ENCODE measurements at regions not wholly inside any gene's neighbourhood (a gene's known extent, or its start where the extent isn't known, plus 50 kb on each side); places are given as distances from the start of the nearest gene placed in this dataset.

GRCh38 chr5:179478624-179479023 is 71.7 kb upstream of the RUFY1 start:
- no peak for TF ChIP-seq CTCF (IDR thresholded peaks at IDR 0.05)
- no peak for TF ChIP-seq POLR2AphosphoS5 (IDR thresholded peaks at IDR 0.05)
- TF ChIP-seq POLR2A (IDR thresholded peaks at IDR 0.05; ENCODE audit: low read depth): no peak
- TF ChIP-seq EP300 (IDR thresholded peaks at IDR 0.05): no peak

GRCh38 chr5:179475208-179475751 is 75.1 kb upstream of the RUFY1 start:
- H3K4me3 ChIP-seq: no peak overlapping the region
- TF ChIP-seq POLR2A (IDR thresholded peaks at IDR 0.05; ENCODE audit: low read depth) (no peak), POLR2AphosphoS5 (IDR thresholded peaks at IDR 0.05) (no peak), CTCF (IDR thresholded peaks at IDR 0.05) (no peak), EP300 (IDR thresholded peaks at IDR 0.05) (no peak)
- no peak overlapping the region for H3K27ac ChIP-seq (replicated peaks in 1 of 4)
- no peaks in the 10 kb centered on the region for H3K36me3 ChIP-seq
- no peaks in the 10 kb centered on the region for H3K9me3 ChIP-seq
- intact Hi-C loops (cut with DNase I): no loop called here
- H3K27me3 ChIP-seq: peaks cover 0 to 13% (median 0%) of the 10 kb centered on the region in 4 donors
- DNase-seq (ENCODE audit: extremely low spot score): no peak
- WGBS: 44% methylated on average over 19 of the region's 19 CpGs
- no peaks in the 10 kb centered on the region for H3K4me1 ChIP-seq

More at GRCh38 chr5:179478624-179479023, 71.7 kb upstream of the RUFY1 start:
- H3K9me3 ChIP-seq: peaks cover 0 to 3% (median 0%) of the 10 kb centered on the region in 4 donors
- no peak overlapping the region for H3K4me3 ChIP-seq
- DNase-seq (ENCODE audit: extremely low spot score): no peak
- H3K4me1 ChIP-seq: no peaks in the 10 kb centered on the region
- WGBS: 86% methylated on average over 5 of the region's 5 CpGs
- H3K36me3 ChIP-seq: no peaks in the 10 kb centered on the region
- H3K27me3 ChIP-seq: peaks cover 0 to 13% (median 0%) of the 10 kb centered on the region in 4 donors
- intact Hi-C loops (cut with DNase I): no loop called here
- H3K27ac ChIP-seq (replicated peaks in 1 of 4): no peak overlapping the region

GRCh38 chr5:179472641-179473040 is 77.7 kb upstream of the RUFY1 start:
- TF ChIP-seq EP300 (IDR thresholded peaks at IDR 0.05) (no peak), CTCF (IDR thresholded peaks at IDR 0.05) (no peak), POLR2AphosphoS5 (IDR thresholded peaks at IDR 0.05) (no peak), POLR2A (IDR thresholded peaks at IDR 0.05; ENCODE audit: low read depth) (no peak)
- peaks cover 0 to 13% (median 0%) of the 10 kb centered on the region in 4 donors for H3K27me3 ChIP-seq
- no peak overlapping the region for H3K27ac ChIP-seq (replicated peaks in 1 of 4)
- H3K9me3 ChIP-seq: no peaks in the 10 kb centered on the region
- no peak for DNase-seq (ENCODE audit: extremely low spot score)
- no peaks in the 10 kb centered on the region for H3K4me1 ChIP-seq
- intact Hi-C loops (cut with DNase I): no loop called here
- H3K36me3 ChIP-seq: no peaks in the 10 kb centered on the region
- H3K4me3 ChIP-seq: no peak overlapping the region
- WGBS: 80% methylated on average over 10 of the region's 18 CpGs

- no peak for DNase-seq (ENCODE audit: extremely low spot score)
- WGBS: 75% methylated on average over 4 of the region's 4 CpGs
- TF ChIP-seq POLR2A (IDR thresholded peaks at IDR 0.05; ENCODE audit: low read depth) (no peak), EP300 (IDR thresholded peaks at IDR 0.05) (no peak), CTCF (IDR thresholded peaks at IDR 0.05) (no peak), POLR2AphosphoS5 (IDR thresholded peaks at IDR 0.05) (no peak)
- Histone ChIP-seq H3K36me3 (no peaks in the 10 kb centered on the region), H3K9me3 (no peaks in the 10 kb centered on the region), H3K27me3 (peaks cover 0 to 13% (median 0%) of the 10 kb centered on the region in 4 donors), H3K4me1 (no peaks in the 10 kb centered on the region), H3K27ac (replicated peaks in 1 of 4) (no peak overlapping the region), H3K4me3 (no peak overlapping the region)
- intact Hi-C loops (cut with DNase I): no loop called here
Observed at GRCh38 chr5:179472174-179472573, 78.2 kb upstream of the RUFY1 start.

GRCh38 chr5:179470201-179470600 is 80.2 kb upstream of the RUFY1 start:
- Histone ChIP-seq H3K4me1 (no peaks in the 10 kb centered on the region), H3K27ac (replicated peaks in 1 of 4) (no peak overlapping the region), H3K4me3 (no peak overlapping the region), H3K36me3 (no peaks in the 10 kb centered on the region), H3K9me3 (peaks cover 0 to 4% (median 0%) of the 10 kb centered on the region in 4 donors), H3K27me3 (peaks cover 0 to 9% (median 0%) of the 10 kb centered on the region in 4 donors)
- no peak for TF ChIP-seq POLR2AphosphoS5 (IDR thresholded peaks at IDR 0.05)
- TF ChIP-seq CTCF (IDR thresholded peaks at IDR 0.05): no peak
- no peak for TF ChIP-seq EP300 (IDR thresholded peaks at IDR 0.05)
- WGBS: 69% methylated on average over 11 of the region's 11 CpGs
- intact Hi-C loops (cut with DNase I): no loop called here
- DNase-seq (ENCODE audit: extremely low spot score): no peak
